CD4-positive, alpha-beta T cell treated with Interleukin-15 for 1 hour (primary cell): ENCODE measurements at regions not wholly inside any gene's neighbourhood (a gene's known extent, or its start where the extent isn't known, plus 50 kb on each side); places are given as distances from the start of the nearest gene placed in this dataset.
"Not testable (repeated sequence)": the region's sequence is repeated elsewhere in the genome, so short reads cannot be mapped to it uniquely, and the experiment has no call there.

ENCODE experiments used
- DNase-seq: peaks from one replicate; pipeline ENCODE4 v3.0.0-alpha.2; 2020

- DNase-seq: no peak
These were observed 271.1 kb downstream of the CCER1 start for GRCh38 chr12:90683871-90684270.

- DNase-seq: no peak
These were observed 272.6 kb downstream of the CCER1 start for GRCh38 chr12:90682398-90682797.

- DNase-seq: no peak
These were observed 275.3 kb downstream of the CCER1 start for GRCh38 chr12:90679674-90680073.

GRCh38 chr12:90677552-90677951, 277.4 kb downstream of the CCER1 start:
- DNase-seq: no peak

GRCh38 chr12:90677055-90677454, 277.9 kb downstream of the CCER1 start:
- DNase-seq: no peak

GRCh38 chr12:90675106-90675505, 279.9 kb downstream of the CCER1 start:
- no peak for DNase-seq

- DNase-seq: no peak
These were observed 282.9 kb downstream of the CCER1 start for GRCh38 chr12:90672081-90672480.

GRCh38 chr12:90663949-90664348, 291.0 kb downstream of the CCER1 start:
- not testable (repeated sequence) for DNase-seq

- DNase-seq: no peak
These were observed 295.9 kb downstream of the CCER1 start for GRCh38 chr12:90659060-90659459.

GRCh38 chr12:90653040-90653439, 301.9 kb downstream of the CCER1 start:
- no peak for DNase-seq

GRCh38 chr12:90652280-90652679, 302.7 kb downstream of the CCER1 start:
- no peak for DNase-seq

GRCh38 chr12:90645181-90645580, 309.8 kb downstream of the CCER1 start:
- DNase-seq: no peak

GRCh38 chr12:90631591-90632212, 323.3 kb downstream of the CCER1 start:
- no peak for DNase-seq

GRCh38 chr12:90630006-90630405, 325.0 kb downstream of the CCER1 start:
- no peak for DNase-seq

GRCh38 chr12:90628213-90628612, 326.8 kb downstream of the CCER1 start:
- DNase-seq: no peak

GRCh38 chr12:90627180-90627896, 327.6 kb downstream of the CCER1 start:
- DNase-seq: no peak

GRCh38 chr12:90622431-90622830, 332.5 kb downstream of the CCER1 start:
- DNase-seq: no peak

GRCh38 chr12:90621927-90622326, 333.0 kb downstream of the CCER1 start:
- no peak for DNase-seq

- no peak for DNase-seq
These were observed 335.0 kb downstream of the CCER1 start for GRCh38 chr12:90619943-90620342.

GRCh38 chr12:90618586-90618985, 336.4 kb downstream of the CCER1 start:
- DNase-seq: no peak

- no peak for DNase-seq
These were observed 343.1 kb downstream of the CCER1 start for GRCh38 chr12:90611891-90612290.

- DNase-seq: no peak
These were observed 343.9 kb downstream of the CCER1 start for GRCh38 chr12:90611048-90611447.

GRCh38 chr12:90593596-90594295, 361.2 kb downstream of the CCER1 start:
- no peak for DNase-seq

GRCh38 chr12:90589956-90590355, 365.0 kb downstream of the CCER1 start:
- DNase-seq: no peak
